Activated CD8-positive, alpha-beta memory T cell treated with anti-CD3 and anti-CD28 coated beads for 4 hours (primary cell): ENCODE measurements at regions not wholly inside any gene's neighbourhood (a gene's known extent, or its start where the extent isn't known, plus 50 kb on each side); places are given as distances from the start of the nearest gene placed in this dataset.

Experiments used
- DNase-seq, 2 donors: peaks; one replicate each; pipeline ENCODE4 v3.0.0-alpha.2; 2020; ENCODE audit warnings: low read depth in 2 of 2

DNA sequence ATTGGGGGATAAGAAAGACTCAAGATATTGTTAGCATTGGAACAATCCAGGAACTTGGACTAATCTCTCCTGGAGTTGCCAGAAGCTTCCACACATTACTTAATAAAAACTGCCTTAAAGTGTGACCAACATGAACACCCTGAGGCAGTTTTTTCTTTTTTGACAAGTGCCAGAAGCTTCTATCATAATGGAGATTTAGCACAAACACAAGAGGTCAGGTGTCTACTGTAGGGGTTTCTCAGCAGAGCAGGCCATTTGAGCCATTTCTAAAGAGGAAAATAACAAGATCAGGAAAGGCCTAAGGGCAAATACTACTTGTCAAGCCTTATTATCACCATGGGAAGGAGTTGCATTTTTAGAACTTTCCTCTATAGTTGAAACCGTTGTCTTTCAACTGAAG is 361.5 kb downstream of the EPM2A start:
- no peak for DNase-seq

DNA sequence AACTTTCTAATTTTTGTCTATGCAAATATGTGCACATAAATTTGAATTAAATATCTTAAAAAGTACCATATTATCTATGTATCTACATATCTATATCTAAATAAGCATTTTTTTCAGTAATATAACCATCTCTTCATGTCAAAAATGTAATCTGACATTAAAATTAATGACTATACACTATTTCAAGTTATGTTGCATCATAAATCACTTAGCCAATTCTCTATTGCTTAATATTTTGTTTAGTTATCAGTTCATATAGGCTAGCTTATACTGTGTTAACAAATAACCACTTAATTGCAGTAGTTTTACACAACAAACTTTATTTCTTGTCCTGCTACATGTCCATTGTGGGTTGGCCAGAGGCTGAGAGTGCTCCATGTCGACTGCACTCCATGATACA is 360.8 kb downstream of the EPM2A start:
- DNase-seq = no peak

DNA sequence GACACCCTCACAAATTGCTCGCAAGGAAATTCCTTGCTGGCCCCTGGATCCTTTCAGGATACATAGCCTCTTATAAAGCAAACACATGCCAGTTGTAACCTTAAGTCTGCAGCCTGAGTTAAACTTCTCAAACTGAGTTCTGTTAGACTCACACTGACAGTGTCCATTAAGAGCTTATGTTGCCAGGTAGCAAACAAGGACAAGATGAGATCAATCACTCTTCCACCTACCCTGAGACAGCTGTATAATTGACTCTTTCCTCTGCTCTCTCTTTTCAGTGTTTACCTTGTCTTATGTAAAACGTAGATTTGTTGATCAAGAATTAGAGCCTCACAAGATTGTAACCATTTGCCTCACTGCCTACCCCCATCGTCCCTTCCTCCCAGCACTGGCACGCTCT is 359.8 kb downstream of the EPM2A start:
- DNase-seq = no peak

DNA sequence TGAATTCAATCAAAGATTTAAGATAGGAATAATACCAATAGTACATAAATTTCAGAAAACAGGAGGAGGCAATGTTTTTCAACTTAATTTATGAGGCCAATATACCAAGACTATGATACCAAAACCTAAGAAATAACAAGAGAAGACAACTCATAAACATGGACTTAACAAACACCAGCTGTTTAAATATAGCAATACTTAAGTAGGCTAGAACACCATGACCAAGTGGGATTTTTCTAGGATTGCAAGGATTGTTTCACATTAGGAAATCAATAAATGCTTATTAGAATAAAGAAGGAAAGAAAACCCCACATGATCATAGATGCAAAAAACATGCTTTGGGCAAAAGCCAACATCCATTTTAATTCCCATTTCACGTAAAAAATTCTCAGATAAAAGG is 355.1 kb downstream of the EPM2A start:
- no peak for DNase-seq

DNA sequence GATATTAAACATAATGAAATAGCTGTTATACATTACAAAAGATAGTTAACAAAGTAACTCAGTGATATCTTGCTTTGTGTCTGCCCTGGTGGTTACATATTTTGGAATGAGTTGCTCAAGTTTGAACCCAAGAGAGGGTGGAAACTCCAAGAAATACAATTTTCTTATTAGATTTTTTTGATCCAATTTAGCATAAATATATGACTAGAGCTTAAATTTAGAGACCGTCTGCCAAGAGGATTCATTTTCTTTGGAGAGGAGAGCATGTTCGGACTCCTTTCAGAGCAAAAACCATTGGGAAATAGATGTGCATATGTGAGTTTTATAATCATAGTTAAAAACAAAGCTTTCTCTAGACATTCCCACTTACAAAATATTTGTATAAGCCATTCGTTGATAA is 353.4 kb downstream of the EPM2A start:
- no peak for DNase-seq

DNA sequence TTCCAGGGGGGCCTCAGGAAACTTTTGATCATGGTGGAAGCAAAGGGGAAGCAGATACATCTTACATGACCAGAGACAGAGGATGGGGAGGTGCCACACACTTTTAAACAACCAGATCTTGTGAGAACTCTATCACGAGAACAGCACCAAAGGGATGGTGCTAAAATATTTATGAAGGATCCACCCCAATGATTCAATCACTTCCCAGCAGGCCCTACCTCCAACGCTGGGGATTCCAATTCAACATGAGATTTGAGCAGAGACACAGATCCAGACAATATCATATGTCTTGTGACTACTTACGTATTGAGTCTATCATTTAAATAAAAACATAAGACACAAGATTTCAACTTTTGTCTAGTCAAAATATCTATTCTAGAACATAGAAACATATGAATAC is 351.9 kb downstream of the EPM2A start:
- no peak for DNase-seq

DNA sequence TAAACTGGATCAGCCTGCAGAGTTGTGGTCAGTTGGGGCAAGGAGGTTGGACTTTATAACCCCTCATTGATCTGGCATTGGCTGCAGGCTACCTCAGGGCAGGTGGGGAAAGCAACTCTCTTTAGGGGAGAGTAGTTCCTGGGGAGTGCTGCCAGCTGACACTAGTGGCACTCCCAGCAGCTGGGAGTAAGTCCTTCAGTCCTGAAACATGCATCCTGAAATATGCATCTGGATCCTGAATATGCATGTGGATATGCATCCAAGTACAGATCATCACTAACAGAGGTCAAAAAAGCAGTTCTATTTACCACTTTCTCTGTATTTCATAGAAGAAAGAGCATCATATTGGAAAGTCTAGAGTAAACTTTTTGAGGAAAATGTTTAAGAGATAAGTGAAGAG is 350.8 kb downstream of the EPM2A start:
- no peak for DNase-seq

DNA sequence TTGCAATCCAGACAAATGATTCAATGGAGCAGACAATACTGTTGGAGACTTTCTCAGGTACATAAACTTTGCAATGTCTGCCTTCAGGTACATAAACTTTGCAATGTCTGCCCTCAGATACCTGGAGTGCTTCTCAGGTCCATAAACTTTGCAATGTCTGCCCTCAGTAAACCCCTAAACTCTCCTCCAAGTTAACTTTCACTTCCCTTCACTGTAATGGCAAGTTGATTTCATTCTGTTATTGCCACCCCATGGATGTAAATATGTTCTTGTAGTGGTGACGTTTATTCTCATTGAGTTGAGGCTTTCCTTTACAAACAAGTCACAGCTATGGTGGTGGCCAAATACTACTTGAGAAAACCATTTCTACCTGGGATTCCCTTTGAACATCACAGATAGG is 338.8 kb downstream of the EPM2A start:
- DNase-seq = no peak

DNA sequence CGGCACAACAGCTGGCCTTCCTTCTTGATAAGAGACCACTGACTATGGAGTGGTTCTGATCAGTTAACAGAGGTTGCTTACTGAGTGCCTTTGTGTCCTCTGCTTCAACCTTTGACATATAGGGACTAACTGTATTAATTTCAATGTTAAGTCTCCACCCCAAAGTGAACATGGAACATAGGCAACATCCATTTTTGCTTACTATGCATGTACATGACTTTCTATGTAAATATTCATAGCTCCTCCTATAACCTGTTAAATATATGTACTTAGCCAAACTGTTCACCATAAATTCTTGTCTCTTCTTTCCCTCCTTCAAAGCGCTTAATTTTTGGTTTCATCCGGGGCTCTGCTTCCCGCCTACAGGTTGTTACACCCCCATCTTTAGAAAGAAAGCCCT is 334.8 kb downstream of the EPM2A start:
- no peak for DNase-seq

DNA sequence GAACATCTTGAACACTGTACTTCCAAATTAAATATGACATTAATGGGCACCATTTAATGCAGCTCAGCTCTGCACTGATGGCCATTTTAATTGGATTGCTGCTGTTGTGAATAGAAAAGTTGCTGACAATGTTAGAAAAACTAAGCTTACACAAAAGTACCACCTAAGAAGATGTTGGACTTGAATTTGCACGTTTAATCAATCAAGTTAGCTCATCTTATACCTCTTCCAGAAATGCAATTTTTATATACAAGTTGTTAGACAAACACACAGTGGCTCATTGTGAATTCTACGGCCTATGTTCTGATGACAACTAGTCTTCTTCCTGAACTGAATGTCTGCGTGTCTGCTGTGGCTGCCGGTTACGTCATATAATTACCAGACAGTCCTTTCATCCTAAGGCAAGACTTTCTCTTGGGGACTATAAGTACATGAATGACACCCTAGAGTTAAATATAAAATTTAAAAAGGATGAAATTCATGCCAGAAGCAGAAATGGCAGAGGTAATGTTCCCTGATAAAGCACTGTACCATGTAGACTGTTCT is 330.2 kb downstream of the EPM2A start:
- DNase-seq = no peak

DNA sequence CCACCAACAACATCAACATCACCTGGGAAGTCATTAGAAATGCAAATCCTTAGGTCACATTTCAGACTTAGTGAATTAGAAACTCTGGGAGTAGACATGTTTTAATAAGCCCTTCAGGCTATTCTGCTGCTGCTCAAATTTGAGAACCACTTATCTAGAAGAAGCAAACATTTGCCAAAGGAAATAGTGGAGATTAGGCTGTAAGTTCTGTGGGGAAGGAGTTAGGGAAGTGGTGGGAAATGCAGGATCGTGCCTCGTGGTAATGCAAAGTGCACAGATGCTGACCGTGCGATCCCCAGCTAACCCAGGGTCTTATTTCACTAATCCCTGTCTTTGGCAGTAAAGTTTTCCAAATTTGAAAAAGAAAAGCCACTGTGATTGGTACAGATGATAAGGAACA is 328.5 kb downstream of the EPM2A start:
- no peak for DNase-seq

DNA sequence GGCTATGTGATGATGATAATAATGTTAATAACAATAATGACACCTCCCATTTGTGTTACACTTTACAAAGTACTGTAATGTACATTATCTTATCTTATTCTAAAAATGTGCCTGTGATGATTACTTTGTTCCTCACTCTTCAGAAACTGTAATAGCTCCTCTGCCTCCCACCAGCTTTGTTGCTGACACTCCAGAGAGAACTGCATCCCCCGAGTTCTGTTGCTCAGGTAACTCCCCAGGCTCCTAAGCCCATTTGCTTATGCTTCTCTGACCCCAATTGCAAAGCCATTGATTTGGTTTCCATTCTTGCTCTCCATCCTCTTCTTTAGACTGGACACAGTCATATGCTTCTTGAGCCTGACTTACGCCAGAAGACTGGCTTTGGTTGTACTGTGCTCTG is 319.7 kb downstream of the EPM2A start:
- no peak for DNase-seq

DNA sequence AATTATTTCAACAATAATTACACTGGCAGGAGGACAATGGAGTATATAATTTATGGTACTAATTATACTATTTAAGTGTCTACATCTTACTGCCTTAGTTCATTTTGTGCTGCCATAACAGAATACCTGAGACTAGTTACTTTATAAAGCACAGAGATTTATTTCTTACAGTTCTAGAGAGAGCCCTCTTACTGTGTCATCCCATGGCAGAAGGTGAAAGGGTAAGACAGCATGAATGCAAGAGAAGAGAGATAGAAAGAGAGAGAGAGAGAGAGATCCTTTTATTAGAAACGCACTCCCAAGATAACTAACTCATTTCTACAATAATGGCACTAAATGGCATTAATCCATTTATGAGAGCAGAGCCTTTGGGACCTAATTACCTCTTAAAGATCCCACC is 314.7 kb downstream of the EPM2A start:
- DNase-seq = no peak

DNA sequence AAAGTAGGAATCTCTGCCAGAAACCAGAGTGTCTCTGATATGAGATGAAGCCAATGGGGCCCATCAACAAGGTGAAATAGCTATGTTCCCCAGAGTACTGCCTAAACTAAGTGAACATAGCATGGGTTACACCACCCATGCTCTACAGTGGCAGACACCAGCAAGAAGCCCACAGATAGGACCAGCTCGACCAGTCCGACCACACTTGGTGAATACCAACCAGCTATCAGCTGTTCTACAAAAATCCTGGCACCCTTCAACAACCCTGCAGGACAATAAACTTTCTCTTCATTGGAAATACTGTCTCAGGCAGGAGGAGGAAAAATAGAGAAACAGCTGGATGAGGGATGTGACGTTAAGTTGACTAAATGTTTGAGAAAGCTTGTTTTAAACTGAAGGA is 311.4 kb downstream of the EPM2A start:
- DNase-seq = no peak

DNA sequence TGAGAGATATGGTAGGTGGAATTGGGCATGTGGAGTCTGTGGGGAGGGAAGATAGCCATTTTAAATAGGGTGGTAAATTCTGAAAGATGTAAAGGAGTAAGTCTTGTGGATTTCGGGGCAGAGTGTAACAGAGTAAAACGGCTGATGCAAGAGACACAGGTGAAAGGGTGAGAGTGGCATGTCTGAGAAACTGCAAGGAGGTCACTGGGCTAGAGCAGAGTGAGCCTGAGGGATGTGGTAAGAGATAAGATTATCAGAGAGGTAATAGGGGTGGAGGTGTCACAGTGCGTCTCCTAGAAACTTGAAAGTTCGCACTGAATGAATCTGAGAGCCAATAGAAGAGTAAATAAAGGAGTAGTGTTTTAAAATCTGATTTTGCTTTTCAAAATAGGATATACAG is 308.1 kb downstream of the EPM2A start:
- no peak for DNase-seq

DNA sequence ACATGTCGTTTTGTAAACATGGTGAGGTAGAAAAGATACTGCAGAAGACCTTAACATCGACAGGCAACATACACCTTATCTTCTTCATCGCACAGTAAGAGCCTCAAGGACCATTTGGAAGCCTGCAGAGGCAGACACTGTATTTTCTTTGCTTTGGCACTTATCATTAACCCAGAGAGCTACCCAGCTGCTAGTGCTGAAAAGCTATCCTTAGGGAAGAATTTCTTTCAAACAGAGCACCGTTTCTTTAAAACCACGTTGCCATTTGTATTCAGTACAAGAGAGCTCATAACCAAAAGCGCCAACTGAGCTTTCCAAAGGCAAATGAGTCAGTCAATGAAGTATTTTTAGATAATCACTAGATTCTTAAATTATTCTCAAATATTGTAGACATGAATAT is 306.6 kb downstream of the EPM2A start:
- DNase-seq = no peak

DNA sequence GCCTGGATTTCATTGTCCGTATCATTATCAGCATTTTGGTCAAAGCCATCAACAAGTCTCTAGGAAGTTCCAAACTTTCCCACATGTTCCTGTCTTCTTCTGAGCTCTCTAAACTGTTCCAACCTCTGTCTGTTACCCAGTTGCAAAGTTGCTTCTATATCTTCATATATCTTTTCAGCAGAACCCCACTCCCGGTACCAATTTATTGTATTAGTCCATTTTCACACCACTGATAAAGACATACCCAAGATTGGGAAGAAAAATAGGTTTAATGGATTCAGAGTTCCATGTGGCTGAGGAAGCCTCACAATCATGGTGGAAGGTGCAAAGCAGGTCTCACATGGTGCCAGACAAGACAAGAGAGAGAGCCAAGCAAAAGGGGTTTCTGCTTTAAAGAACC is 293.2 kb downstream of the EPM2A start:
- DNase-seq = no peak

DNA sequence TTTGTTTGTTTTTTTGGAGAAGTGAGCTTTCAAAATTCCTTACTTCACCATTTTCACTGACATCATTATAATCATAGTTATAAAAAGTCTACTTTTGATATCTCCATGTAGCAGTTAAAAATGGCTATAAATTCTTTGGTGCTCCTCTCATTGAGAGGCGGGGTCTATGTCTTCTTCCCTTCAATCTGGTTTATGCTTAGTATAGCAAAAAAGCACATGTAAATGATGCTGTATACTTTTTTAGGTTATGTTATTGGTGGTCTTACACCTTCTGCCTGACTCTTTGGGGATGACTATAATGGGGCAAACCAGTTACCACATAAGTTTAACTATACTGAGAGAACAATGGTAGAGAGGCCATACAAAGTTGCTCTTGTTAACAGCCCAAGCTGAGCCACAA is 289.6 kb downstream of the EPM2A start:
- DNase-seq = no peak

DNA sequence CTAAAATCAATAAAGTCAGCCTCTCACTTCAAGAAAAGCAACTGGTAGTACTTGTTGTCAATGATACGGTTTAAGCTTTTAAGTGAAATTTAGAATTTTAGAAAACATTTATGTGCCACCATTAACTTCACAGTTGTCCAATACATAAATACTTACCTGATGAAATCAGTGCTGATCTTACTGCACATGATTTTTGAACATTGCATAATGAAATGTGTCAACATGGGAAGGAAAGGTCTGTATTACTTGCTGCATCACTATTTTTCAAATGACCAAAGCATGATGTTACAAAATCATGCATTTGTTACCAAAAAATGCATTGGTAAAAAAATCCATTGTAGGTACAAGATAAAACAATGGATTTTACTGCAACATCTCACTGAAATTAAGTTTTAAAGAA is 284.3 kb downstream of the EPM2A start:
- DNase-seq = no peak

DNA sequence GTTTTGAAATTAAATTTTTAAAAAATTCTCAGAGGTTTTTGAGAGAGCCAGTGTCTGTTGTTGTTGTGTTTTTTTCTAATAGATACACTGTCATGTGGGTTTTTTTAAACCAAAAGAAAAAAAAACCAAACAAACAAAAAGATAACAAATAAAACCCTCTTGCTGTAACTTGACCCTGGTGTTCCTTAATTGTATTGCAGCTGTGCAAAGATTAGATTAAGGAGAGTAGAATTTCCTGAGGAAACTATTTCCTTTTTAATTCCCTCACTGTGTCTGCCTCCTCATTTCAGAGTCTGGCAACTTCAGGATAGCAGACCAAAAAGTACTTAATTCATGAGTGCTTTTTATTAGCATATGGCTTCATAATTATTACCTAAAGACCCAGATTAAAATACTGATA is 281.9 kb downstream of the EPM2A start:
- no peak for DNase-seq

DNA sequence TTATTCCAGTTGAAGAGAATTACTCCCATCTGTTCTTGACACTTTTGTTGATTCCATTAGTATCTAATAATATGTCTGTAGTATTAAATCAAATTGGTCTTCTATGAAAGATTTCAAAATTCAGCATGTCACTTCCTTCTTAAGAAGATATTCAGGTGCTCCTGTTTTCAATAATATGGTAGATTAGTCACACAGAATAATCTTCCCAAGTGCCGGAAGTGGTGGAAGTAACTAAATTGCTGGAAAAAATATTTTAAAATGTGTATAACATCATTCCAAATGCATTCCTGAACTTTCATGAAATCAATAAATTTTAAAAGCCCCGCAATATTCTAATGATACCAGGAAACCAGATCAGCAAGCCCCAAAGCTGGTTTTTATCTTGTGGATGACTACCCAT is 281.3 kb downstream of the EPM2A start:
- DNase-seq = no peak

DNA sequence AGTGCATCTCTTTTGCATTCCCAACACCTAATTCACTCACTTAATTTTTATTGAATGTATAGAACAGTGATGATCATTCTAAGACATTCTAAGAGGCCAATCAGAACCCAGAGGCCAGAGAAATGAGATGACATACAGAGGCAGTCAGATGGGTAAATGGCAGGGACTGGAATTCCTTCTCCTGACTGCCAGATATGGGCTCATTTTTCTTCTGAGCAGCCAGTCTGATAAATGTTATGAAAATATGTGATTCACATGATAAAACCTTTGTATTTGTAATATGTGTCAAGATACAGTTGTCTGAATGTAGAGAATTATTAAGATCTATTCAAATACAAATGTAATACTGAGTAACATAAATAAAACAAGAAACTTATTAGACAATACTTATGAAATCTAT is 277.8 kb downstream of the EPM2A start:
- no peak for DNase-seq

DNA sequence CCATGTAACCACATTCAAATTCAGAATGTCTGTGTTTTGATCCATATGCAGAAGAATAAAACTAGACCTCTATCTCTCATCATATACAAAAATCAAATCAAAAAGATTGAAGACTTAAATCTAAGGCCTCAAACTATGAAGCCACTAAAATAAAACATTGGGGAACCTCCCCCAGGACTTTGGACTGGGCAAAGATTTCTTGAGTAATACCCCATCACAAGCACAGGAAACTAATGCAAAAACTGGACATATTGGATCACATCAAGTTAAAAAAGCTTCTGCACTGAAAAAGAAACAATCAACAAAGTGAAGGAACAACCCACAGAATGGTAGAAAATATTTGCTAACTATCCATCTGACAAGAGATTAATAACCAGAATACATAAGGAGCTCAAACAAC is 266.8 kb downstream of the EPM2A start:
- DNase-seq = no peak

DNA sequence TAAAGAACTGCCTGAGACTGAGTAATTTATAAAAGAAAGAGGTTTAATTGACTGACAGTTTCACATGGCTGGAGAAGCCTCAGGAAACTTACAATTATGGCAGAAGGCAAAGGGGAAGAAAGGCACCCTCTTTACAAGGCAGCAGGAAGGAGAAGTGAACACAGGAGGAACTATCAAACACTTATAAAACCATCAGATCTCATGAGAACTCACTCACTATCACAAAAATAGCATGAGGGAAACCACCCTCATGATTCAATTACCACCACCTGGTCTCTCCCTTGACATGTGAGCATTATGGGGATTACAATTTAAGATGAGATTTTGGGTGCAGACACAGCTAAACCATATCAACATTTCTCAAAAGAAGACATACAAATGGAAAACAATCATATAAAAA is 266.3 kb downstream of the EPM2A start:
- no peak for DNase-seq
